GM19351 (cell line): ENCODE measurements at regions not wholly inside any gene's neighbourhood (a gene's known extent, or its start where the extent isn't known, plus 50 kb on each side); places are given as distances from the start of the nearest gene placed in this dataset.

ENCODE experiments used
- ATAC-seq: cut with Tn5 transposase; IDR thresholded peaks from one replicate; pipeline ENCODE4 v1.9.1; 2021; ENCODE audit warnings: mild to moderate bottlenecking, moderate library complexity; ENCODE audit not compliant: unreplicated experiment

DNA sequence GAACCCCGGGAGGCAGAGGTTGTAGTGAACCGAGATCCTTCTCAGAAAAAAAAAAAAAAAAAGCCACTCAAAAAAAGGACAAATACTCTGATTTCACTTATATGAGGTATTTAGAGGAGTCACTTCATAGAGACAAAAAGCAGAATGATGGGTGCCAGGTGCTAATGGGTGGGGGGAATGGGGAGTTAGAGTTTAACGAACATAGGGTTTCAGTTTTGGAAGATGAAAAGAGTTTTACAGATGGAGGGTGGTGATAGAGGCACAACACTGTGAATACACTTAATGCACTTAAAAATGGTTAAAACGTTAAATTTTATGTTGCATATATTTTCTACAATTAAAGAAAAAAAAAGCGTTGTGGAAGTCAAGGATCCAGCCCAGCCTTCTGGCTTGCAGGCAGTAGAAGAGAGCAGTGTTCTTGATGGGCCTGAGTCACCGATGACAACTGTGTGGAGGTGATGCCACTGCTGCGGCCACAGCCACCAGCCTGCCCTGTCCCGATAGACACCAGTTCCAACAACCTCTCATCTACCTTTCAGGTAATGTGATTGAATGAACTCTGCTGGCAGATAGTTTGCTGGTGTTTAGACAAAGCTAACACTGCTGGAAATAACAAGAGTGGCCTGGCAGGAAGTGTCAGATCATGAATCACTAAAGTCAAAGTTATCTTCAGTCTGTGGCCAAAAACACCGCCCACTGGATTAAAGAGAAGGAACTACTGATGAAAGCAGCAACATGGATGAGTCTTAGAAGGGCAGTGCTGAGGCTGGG, 49.9 kb upstream of the COX10 start:
- ATAC-seq, result no peak
